HS-27A (cell line): ENCODE measurements at regions not wholly inside any gene's neighbourhood (a gene's known extent, or its start where the extent isn't known, plus 50 kb on each side); places are given as distances from the start of the nearest gene placed in this dataset.

Source experiments
- DNase-seq: peaks from one replicate; pipeline ENCODE4 v3.0.0-alpha.2; 2012; ENCODE audit warnings: low read depth, missing footprints

GRCh38 chrX:69110116-69110530, 55.1 kb downstream of the PJA1 start:
- DNase-seq: no peak

GRCh38 chrX:69109706-69110105, 55.5 kb downstream of the PJA1 start:
- DNase-seq: no peak

DNA sequence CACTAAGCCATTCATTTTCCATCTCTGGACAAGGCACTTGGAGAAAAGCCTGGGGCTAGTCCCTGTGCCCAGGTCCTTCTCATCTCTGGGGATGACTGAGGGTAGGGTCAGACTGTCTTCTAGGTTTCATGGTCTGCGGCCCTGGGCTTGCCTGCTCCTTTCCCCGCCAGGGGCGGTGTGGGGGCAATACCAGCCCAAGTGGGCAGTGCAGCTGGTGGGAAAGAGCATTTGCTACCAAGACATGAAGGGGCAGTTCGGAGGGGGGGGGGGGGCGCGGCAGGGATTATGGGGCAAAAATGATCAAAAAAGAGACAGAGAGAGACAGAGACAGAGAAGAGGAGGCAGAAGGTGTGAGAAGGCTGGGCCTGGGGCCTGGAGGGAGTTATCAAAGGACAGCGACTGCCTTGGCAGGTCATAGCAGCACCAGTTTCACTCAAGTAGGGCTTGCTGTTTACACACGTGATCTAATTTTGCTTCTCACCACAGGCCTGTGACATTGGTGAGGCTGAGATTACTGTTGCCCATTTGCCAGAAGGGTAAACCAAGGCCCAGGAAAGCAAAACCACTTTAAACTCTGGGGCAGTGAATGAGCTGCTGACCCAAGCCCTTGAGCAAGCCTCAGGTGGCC, 56.1 kb downstream of the PJA1 start:
- DNase-seq: no peak

DNA sequence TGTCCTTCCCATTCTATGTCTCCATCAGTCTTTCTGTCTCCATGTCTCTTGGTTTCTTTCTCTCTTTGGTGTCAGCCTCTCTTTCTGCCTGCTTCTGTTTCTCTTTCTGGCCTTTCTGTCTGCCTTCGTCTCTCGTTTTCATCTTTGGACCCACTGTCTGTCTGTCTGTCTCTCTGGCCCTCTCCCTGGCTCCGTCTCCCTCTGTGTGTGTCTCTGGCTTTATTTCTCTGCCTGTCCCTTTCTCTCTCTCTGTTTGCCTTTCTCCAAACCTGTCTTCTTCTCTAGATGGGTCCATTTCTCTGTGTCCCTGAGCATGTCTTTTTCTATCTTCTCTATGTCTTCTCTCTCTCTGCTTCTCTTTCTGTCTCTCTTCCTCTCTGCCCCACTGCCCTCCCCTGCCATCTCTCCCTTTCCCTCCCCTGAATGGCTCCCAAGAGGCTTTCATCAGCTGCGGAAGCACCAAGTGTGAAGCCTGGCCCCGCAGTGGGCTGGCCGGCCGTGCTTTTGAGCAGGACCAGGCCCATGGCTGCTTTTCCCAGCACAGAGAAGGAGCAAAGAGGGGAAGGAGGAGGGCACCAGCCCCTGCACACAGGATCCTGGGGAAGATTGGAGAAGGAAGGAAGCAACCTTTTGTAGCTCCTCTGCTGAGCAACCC, 57.4 kb downstream of the PJA1 start:
- no peak for DNase-seq

- no peak for DNase-seq
Observed at GRCh38 chrX:69107231-69107739, 58.0 kb downstream of the PJA1 start.

- no peak for DNase-seq
Observed at GRCh38 chrX:69104756-69105434, 60.4 kb downstream of the PJA1 start.

- no peak for DNase-seq
Observed at GRCh38 chrX:69103539-69103938, 61.7 kb downstream of the PJA1 start.

DNA sequence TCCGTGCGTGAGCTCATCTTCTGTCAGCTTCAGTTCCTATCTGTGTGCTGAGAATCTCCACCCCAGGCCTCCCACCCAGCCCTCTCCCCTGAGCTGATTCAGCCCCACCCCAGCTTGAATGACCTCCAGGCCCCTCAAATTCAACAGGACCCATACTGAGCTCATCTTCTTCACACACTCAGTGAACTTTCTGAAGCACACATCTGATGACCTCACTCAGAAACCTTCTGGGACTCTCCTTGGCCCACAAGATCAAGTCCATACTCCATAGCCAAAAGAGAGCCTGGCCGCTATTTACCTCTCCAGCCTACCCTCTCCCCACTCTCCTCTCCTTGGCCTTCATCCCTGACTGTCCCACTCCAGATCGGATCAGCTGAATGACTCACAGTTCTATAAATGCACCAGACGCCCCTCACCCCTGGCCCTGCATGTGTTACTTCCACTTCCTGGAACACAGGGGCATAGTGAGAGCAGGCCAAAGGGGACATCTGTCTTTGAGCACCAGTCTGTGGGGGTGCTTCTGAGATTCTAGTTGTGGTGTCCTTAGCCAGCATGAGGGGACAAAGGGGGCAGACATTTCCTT, 62.5 kb downstream of the PJA1 start:
- DNase-seq: no peak

DNA sequence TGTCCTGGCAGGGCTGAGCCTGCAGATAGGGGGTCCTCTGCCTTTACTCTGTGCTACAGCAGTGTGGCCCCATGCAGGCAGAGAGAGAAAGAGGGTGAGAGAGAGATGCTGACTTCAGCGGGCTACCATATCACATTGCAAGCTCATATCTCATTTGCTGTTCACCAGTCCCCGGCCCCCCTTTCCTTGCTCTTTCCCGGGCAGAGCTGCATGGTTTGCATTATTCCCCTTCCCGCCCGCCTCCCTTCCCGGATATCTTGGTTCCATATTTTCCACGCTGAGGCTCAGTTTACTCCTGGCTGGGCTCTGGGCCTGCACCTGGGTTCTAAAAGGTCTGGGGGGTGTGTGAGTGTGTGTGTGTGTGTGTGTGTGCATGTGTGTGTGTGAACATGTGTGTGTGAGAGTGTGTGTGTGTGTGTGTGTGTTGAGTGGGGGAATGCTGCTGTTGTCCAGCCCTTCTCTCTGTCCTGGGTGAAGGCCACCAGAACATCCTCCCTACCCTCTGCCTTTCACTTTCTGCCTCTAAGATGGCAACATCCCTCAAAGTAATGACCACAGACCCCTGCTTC, 63.5 kb downstream of the PJA1 start:
- no peak for DNase-seq

GRCh38 chrX:69100478-69100877, 64.8 kb downstream of the PJA1 start:
- DNase-seq: no peak

- no peak for DNase-seq
Observed at GRCh38 chrX:69097451-69098236, 67.6 kb downstream of the PJA1 start.

DNA sequence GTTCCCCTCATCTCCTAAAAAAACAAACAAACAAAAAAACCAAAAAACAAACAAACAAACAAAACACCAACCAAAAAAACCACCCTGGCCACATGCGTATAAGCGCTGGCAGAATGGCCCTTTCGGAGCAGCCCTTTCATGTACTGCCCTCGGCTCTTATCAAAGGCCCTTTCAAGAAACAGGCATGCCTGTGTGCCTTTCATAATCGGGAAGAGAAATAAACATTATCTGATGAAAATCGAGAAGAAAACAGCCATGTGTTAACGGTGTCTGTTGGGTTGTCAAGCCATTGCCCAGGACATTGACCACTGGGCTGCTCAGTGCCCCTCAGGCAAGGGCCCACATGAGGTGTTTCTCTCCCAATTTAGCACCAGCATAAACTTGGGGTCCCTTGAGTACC, 68.3 kb downstream of the PJA1 start:
- no peak for DNase-seq

- no peak for DNase-seq
Observed at GRCh38 chrX:69094977-69095669, 70.1 kb downstream of the PJA1 start.

DNA sequence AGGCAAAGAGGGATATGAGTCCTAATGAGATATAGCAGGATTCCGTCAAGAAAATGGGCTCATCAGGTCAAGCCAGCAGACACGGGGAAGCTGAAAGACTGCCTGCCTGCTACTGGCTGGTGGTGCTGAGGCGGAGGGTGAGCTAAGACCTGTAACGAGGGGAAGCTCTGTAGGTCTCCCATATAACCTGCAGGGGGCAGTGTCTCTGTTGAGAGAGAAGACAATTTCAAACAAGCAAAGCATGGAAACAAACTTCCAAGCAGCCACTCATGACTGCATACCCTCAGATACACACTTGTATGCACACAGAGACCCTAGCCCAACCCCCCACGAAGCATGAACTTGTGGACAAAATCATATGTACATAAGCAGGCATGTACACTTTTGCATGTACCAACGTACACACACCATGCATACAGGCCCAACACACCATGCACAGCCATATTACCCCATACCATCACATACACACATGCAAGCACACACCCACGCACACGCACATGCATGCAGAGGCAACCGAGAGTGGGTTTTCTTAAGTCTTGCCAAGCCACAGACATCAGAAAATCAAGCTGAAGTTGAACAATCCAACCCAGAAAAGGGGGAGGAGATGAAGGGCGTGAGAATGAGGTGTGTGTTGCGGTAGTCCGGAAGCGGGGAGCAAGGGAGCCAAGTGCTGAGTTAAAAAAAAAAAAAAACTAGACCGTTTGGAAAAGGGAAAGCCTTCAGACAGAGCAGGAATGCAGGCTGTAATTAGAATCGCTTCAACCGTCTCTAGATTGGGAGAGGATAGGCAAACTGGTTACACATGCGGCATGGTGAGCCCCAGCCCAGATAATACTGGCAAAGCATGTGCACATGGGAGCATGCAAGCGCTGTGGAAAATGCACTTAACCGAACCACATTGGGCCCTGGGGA, 71.0 kb downstream of the PJA1 start:
- DNase-seq: peak; percentile 2

DNA sequence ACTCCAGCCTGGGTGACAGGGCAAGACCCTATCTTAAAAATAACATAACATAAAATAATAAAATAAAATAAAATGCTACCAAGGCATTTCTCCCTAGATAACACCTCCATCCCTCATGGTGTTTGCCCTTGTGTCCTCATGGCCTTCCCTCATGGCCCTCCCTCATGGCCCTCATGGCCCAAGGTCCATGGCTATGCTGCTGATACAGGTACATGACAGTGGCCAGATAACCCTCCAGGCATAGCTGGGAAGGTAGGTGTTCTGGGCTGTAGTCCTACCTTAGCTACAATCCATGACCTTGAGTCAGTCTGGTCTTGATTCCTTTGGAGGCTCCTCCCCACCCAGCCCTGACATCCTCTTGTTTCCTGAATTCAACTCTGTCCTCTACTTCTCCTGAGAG, 75.2 kb downstream of the PJA1 start:
- DNase-seq: no peak

DNA sequence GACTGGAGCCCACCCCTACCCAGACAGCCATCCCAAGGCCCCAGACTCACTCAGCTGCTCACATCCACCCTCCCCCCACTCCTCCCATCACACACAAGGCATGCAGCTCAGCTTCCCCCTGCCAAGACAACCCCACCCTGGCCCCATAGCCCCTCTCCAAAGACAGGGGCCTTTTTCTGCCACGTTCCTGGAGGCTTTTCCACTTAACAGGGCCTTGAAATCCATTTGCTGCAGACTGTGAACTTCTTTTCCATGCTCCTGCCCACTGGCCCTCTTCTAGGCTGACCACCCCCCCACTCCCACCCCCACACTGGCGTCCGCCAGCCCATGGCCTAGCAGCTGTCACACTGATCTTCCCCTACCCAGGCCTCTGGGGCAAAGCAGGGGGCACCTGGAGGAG, 76.0 kb downstream of the PJA1 start:
- DNase-seq: no peak

DNA sequence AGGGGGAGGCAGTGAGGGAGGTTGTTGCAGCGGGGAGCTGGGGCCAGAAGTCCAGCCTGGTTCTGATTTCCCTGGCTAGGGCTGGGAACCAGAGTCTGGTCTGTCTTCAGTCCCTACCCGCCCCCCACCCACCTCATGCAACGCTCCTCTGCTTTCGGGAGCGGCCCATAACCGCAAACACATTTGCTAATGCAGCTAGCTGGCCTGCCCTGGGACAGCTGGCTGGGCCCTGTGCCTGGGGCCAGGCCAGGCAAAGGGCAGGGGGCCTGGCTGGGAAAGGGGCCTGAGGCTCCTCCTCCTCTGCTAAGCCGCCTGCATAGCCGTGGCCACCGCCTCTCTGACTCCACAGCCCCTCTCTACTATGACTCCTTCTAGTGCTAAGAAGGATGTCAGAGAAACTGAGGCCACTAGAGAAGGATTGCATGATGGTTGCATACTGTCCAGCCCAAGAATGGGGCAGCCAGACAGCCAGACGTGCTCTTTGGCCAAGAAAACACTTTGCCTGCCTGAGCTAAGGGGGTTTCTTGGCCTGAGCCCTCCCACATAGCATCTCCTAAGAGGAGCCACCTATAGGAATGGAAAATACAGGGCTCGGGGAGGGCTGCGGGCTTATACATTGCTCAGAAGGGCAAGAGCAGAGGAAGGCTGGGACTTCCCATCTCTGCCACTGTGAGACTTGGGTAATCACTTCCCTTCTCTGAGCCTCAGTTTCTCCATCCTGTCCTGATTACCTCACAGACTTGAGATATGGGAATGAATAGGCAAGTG, 76.9 kb downstream of the PJA1 start:
- no peak for DNase-seq

DNA sequence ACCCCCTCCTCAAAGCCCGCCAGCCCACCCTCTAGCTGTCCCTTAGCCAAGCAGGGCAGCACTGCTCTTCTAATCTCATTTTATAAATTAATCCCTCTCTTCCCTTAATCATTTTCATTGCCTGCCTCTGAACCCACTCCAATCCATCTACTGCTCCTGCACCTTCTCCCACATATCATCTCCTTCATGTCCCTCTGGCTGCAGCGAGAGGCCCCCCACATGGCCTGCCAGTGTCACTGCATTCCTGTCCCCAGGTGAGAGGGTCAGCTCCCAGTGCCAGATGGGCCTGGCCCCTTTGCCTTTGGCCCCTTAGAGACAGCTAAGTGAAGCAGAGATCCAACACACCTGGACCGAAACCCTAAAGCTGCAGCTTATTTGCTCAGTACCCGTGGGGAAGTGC, 79.4 kb downstream of the PJA1 start:
- no peak for DNase-seq

DNA sequence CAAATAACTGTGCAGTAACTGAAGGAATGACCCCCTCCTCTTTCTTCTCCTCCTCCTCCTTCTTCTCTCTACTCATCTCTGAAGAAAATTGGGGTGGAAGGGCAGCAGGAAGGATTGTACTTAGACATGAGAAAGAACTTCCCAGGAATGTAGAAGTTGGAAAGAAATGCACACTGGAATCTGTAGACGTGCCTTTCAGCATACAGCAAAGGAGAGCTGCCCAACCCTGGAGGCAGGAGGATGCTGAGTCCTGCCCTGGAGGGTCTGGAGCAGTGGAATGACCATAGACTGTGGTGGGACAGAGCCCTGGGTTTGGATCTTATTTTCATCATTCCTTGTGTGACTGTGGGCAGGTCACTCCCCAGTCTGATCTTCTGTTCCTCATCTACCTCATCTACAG, 80.1 kb downstream of the PJA1 start:
- no peak for DNase-seq
